Activated CD4-positive, alpha-beta T cell treated with anti-CD3 and anti-CD28 coated beads, Interleukin-2, Interleukin-4, amounts not matched to agents 100 ng/mL and 50 ng/mL, durations not matched to agents 16 hours and 8 hours (primary cell): ENCODE measurements at regions not wholly inside any gene's neighbourhood (a gene's known extent, or its start where the extent isn't known, plus 50 kb on each side); places are given as distances from the start of the nearest gene placed in this dataset.
"Not testable (repeated sequence)": the region's sequence is repeated elsewhere in the genome, so short reads cannot be mapped to it uniquely, and the experiment has no call there.

Source experiments
- DNase-seq: peaks from one replicate; pipeline ENCODE4 v3.0.0-alpha.2; 2020; ENCODE audit warnings: low spot score

DNA sequence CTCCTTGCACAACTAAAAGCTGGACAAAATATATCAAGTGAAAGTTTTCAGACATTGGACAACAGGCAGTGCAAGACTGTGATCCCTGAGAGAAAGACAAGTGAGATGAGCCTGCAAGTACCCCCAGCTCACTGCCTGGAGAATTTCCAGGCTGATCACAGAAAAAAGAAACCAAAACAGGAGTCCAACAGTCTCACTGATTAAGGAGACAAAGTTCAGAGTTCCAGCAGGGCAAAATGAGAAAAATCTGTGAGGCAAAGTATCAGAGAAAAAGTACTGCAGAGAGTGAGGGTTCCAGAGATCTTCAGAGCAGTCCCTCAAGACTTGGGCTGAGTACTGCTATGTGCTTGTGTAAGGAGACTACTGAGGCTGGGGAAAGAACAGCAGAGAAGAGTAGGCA is 56.0 kb upstream of the PRSS3 start:
- no peak for DNase-seq

DNA sequence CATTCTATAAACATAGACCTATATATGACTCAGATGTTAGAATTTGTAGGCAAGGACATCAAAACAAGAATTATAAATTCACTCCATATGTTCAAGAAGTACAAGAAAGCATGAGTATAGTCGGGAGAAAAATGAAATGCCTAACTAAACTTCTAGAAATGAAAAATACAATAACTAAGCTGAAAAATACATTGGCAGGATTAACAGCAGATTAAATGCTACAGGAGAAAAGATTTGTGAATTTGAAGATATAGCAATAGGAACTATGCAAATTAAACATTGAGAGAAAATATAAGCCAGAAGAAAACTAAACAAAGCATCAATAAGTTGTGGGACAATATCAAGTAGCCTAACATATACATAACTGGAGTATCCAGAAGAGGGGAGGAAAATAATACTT is 55.3 kb upstream of the PRSS3 start:
- no peak for DNase-seq

DNA sequence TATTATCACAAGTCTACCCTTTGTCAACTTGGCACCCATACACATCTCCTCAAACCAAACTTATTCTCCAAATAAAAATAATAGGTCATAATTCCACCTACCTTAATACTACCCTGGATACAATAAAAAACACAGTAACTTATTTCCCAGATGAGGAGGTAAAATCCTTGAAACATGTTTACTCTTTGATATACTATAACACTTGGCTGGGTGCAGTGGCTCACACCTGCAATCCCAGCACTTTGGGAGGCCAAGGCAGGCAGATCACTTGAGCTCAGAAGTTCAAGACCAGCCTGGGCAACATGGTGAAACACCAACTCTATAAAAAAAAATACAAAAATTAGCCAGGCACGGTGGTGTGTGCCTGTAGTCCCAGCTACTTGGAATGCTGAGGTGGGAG is 54.4 kb upstream of the PRSS3 start:
- DNase-seq = not testable (repeated sequence)

DNA sequence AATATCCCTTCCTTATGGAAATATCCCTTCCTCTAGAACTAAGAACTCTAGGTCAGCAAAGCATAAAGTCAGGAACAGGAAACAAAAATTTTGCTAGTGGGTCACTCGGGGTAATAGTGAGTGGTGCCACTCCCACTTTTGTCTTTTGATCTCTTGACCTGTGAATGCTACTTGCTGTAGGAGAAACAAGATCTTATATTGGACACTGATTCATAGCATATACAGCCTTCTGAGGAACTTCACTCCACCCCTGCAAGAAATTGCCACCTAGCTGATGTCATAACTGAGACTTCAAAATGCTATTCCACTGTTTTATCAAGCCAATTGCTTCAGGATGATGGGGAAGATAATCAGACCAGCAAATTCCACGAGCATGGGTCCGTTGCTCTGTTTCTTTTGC is 53.3 kb upstream of the PRSS3 start:
- no peak for DNase-seq

DNA sequence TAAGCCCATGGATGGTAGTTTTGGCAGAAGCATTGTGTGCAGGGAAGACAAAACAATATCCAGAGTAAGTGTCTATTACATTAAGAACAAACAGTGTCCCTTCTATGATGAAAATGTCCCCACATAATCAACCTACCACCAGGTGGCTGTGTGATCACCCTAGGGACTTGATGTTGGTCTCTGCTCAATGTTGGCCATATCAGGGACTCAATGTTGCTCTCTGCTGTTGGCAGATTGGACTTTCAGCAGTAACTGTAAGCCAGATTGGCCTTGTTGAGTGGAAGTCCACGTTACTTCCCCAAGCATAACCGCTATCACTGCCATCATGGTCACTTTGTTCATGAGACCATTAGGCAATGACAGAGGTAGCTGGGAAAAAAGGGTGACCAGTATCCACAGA is 52.8 kb upstream of the PRSS3 start:
- DNase-seq = no peak
